ENCODE measurements at regions not wholly inside any gene's neighbourhood (a gene's known extent, or its start where the extent isn't known, plus 50 kb on each side); places are given as distances from the start of the nearest gene placed in this dataset.
A peak's percentile ranks its signal among the peaks of the same experiment; 100 is the strongest.
"Not testable (repeated sequence)": the region's sequence is repeated elsewhere in the genome, so short reads cannot be mapped to it uniquely, and the experiment has no call there.

GRCh38 chr6:121549736-121550135 is 114.3 kb downstream of the GJA1 start:
- DNase-seq, result no peak

GRCh38 chr6:121550491-121551010 is 115.1 kb downstream of the GJA1 start:
- no peak for DNase-seq

DNA sequence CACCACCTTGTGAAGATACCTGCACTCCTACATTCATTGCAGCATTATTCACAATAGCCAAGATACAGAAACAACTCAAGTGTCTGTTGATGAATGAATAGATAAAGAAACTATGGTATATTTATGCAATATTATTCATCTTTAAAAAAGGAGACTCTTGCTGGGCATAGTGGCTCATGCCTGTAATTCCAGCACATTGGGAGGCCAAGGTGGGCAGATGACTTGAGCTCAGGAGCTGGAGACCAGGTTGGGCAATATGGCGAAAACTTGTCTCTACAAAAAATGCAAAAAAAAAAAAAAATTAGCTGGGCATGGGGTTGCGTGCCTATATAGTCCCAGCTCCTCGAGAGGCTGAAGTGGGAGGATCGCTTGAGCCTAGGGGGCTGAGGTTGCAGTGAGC is 119.8 kb downstream of the GJA1 start:
- DNase-seq, result no peak

GRCh38 chr6:121556149-121556548 is 120.7 kb downstream of the GJA1 start:
- not testable (repeated sequence) for DNase-seq

- no peak for DNase-seq
Observed at GRCh38 chr6:121557146-121557940, 121.9 kb downstream of the GJA1 start.

DNA sequence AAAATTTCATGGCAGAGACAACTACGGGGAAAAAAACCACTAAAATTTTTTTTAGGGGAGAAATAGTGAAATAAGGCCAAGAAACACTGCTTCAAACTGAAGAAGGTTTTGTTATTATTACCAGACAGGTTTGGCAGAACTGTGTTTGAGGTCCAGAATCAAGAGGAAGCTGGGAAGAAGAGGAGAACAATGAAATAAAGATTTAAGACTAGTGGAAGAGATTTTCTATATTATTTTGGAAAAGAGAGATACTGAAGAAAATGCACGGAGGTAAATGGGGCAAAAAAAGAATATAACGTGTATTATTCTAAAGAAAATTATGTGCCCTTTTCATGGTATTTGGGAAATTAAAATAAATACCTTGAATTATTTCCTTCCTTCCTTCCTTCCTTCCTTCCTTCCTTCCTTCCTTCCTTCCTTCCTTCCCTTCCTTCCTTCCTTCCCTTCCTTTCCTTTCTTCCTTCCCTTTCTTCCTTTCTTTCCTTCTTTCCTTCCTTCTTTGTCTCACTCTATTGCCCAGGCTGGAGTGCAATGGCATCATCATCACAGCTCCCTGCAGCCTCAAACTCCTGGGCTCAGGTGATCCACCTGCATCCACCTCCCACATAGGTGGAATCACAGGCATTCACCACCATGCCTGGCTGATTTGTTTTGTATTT is 124.3 kb downstream of the GJA1 start:
- DNase-seq, result no peak

GRCh38 chr6:121560476-121560875 is 125.0 kb downstream of the GJA1 start:
- DNase-seq, result no peak

GRCh38 chr6:121563286-121563685 is 127.8 kb downstream of the GJA1 start:
- DNase-seq, result no peak

- not testable (repeated sequence) for DNase-seq
Observed at GRCh38 chr6:121564529-121564928, 129.1 kb downstream of the GJA1 start.

DNA sequence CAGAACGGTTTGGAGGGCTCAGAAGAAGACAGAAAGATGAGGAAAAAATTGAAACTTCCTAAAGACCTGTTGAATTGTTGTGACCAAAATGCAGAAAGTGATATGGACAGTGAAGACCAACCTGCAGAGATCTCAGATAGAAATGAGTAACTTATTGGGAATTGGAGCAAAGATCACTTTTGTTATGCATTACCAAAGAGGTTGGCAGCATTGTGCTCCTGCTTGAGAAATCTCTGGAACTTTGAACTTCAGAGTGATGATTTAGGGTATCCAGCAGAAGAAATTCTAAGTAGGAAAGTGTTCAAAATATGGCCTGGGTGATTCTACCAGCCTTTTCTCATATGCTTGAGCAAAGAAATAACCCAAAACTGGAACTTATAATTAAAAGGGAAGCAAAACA is 136.0 kb downstream of the GJA1 start:
- no peak for DNase-seq

GRCh38 chr6:121573481-121573880 is 138.0 kb downstream of the GJA1 start:
- DNase-seq, result no peak

DNA sequence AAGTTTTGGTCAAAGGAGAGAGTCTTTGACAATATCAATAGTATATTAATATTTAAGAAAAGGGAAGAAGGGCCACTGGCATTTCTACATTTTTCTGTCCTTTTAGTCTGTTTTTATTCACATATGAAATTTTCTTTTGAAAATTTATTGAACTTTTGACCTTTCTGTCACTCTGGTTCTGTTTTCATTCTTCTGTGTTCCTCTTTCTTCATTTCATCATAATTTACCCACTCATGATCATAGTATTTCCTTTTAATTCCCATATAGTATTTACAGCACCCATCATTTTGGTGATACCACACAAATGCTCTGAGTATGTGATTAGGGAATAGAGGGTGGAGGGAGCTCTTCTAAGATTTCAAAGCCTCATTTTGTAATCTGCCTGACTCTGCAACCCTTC is 142.8 kb downstream of the GJA1 start:
- no peak for DNase-seq

- DNase-seq, result no peak
Observed at GRCh38 chr6:121579478-121579877, 144.0 kb downstream of the GJA1 start.

DNA sequence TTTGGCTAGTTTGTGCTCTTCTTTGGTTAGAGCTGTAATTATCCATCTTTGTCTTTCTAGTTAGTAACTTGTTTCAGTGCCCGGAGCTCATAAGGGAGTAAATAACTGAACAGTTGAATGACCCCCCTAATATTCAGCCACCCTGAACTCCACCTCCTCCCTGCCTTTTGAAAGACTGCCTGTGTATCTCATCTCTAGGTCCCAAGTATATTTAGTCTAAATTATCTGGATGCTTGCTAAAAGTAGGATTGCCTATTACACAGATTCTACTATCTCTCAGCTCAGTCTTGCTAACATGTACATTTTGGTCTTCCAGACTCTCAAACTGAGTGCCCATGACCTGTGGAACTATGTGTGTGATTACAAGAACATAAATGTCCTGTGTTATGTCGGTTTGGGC is 145.9 kb downstream of the GJA1 start:
- no peak for DNase-seq

- no peak for DNase-seq
Observed at GRCh38 chr6:121582262-121582661, 146.8 kb downstream of the GJA1 start.

DNA sequence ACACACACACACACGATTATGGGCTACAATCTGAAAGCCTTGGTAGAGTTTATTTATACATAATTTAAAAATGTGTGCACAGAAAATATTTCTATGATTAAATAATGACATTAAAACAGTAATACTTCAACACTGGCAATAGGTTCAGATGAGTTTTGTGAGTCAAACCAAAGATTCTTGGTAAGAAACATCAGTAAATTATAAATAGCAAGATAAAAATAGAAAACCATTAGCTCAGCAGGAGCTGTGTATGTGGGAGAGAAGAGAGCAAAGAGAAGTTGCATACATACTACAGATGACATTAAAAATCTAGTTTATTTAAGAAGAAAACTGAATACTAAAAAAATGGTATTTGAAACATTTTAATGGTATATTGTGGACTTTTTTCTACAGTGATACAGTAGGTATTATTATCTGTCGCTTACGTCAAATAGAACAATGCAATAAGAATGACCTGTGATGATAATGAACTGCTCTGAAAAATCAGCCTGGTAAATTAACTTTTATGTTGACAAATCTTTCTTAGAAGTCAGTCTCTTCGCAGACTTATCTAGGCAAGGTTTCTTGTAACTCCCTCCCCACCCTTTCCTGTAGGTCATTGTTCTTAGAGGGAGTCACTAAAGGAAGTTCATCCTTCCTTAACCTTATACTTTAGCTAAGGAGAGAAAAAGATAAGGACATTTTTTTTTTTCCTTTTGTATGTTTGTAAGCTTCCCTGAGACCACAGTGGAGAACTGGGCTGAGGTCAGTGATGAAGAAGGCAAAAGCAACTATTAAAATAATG is 149.3 kb downstream of the GJA1 start:
- no peak for DNase-seq

DNA sequence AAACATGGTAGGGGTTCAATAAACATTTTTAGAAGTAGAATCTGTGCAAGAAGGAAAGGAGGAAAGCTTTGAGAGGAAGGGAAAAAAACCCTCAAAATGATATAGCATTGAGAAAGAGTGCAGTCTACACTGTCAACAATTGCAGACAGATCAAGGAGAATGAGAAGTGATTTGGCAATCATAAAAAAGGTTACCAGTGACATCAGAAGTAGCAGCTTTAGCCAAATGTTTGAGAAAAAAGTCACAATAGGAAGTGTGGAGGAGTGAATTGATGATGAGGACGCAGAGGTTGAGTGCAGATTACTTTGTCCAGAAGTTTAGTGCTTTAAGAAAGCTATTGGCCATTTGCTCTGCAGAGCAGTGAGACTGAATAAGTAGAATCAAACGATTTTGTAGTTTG is 155.0 kb downstream of the GJA1 start:
- DNase-seq, result peak; percentile 16

- peak; percentile 51 for DNase-seq
Observed at GRCh38 chr6:121590916-121591315, 155.5 kb downstream of the GJA1 start.

DNA sequence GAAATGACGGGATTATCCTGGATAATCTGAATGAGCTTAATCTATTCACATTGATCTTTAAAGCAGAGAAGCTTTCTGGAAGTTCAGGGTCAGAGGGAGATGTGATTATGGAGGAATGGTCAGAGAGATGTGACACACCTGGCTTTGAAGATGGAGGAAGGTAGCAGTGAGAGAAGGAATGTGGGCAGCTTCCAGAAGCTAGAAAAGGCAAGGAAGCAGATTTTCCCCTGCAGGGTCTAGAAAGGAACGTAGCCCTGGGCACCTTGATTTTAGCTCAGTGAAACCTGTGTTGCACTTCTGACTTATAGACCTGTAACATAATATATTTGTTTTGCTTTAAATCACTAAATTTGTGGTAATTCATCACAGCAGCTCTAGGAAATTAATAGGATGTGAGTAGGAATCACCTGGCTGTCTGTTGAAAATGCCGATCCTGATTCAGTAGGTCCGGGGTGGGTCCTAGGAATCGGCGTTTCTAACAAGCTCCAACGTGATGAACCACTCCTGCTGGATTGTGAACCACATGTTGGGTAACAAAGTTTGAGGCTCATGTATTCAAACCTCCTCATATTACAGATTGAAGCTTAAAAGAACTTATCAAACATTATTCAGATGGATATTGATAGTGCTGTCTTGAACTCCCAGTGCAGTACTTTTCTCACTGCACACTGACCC is 157.0 kb downstream of the GJA1 start:
- DNase-seq, result no peak

DNA sequence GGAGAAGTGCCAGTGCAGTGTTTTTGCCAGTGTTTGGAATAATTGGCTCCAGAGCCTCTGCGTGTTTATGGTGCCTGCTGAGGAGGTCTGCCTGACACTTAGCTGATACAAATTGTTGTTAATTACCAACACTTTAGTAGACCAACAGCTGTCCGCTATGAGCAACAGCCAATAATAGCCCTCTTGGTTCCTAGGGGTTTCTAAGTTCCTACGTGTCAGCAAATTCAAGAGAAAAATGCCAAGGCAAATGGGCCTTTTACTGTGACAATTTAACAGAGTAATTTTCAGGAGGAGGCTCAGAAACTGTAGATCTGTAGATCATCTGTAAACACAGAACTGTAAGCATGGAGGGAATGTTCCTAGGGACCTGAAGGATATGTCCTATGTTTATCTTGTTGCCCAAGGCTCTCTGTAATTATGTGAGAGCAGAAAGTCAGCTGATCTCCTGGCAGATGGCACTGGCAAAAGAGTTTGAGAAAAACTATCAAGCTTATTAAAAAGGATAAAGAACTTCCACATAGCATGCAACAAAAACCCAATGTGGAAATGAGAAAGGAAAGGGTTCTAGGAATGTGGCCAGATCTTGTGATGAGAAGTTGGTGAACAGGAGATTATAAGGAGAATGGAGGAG is 157.7 kb downstream of the GJA1 start:
- DNase-seq, result peak; percentile 34

- DNase-seq, result no peak
Observed at GRCh38 chr6:121594053-121594452, 158.6 kb downstream of the GJA1 start.

DNA sequence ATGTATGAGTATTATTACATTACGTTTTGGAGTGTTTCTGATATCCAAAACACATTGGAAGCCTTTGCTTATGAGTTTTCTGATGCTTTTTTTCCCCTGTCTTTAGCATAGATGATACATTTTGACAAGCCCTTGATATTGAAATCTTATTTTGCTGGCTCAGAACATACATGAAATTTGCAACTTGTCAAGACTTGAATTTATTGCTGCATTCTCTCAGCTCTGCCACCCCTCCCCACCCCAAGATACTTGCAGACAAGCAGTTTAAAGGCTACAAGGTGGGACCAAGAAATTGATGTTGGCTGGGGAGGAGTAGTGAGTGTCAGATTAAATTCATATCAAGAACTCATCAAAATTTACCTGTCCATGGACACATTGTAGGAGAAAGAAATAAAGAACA is 160.2 kb downstream of the GJA1 start:
- no peak for DNase-seq

Measured in eye (tissue), 1 donor.